Pancreas (tissue), 10 donors: ENCODE measurements at regions not wholly inside any gene's neighbourhood (a gene's known extent, or its start where the extent isn't known, plus 50 kb on each side); places are given as distances from the start of the nearest gene placed in this dataset.

ENCODE experiments used
- ATAC-seq, 4 donors: fragments of 200-7000 bp; cut with Tn5 transposase; one replicate each; pipeline versions ENCODE4 v1.8.0 to v1.9.1; 2020; ENCODE audit warnings: mild to moderate bottlenecking in 4 of 4, moderate library complexity in 4 of 4
- DNase-seq, 6 donors: peaks; one replicate each; pipeline ENCODE4 v3.0.0-alpha.2; 2020
- FAIRE-seq: peaks from 2 replicates; lab custom pipeline; 2012; peaks lifted over from hg19 to GRCh38; lab: Jason Lieb, UNC
- H3K27ac ChIP-seq, 4 donors: fragments of 200-600 bp; sonication (generic); 1 replicate in 3 of 4; 2 replicates in 1 of 4; pipeline versions ENCODE4 v1.5.0 to v1.8.0; 2020
- H3K27me3 ChIP-seq, 4 donors: fragments of 200-600 bp; one replicate each; pipeline ENCODE4 v1.8.0; 2021
- H3K36me3 ChIP-seq, 3 donors: fragments of 200-600 bp; sonication (generic) in 1 of 3; one replicate each; pipeline versions ENCODE4 v1.5.0 to v1.8.0; 2020 to 2021
- H3K4me1 ChIP-seq, 3 donors: fragments of 200-600 bp; one replicate each; pipeline ENCODE4 v1.8.0; 2021
- H3K4me3 ChIP-seq, 4 donors: fragments of 200-600 bp; sonication (generic) in 2 of 4; one replicate each; pipeline versions ENCODE4 v1.5.0 to v1.8.0; 2020 to 2021
- H3K9me3 ChIP-seq, 4 donors: fragments of 200-600 bp; one replicate each; pipeline ENCODE4 v1.8.0; 2021
- CTCF ChIP-seq, 4 donors: fragments of 200-600 bp; sonication (generic) in 3 of 4; IDR thresholded peaks; one replicate each; pipeline versions ENCODE4 v1.5.0 to v1.8.0; 2021; ENCODE audit warnings: antibody characterized with exemption in 4 of 4
- WGBS, 2 donors: extraction: QIAGEN DNeasy Blood & Tissue Kit; methylation state at CpG; one replicate each; pipeline ENCODE4 v1.1.7; 2013; 5-methylcytosine and 5-hydroxymethylcytosine counted together
- intact Hi-C, 3 donors: fragments of 100-400 bp; cut with DNase I; formaldehyde crosslinking; loops; one replicate each; pipeline versions ENCODE4 v1.11.1 to v1.14.2; 2022
- donor health status: healthy with polysubstance abuse.
- donor health status: DM: no; HTN: no; CAD: no; lungs with moderate emphysema.
- donor health status: DM: no; HTN: no; CAD: no.
- donor health status: control.
- donor health status: control.
- donor health status: Bipolar disorder and iron deficiency.
- donor health status: DM: yes; HTN: yes; CAD: no.
- donor health status: DM: no; HTN: no; CAD: no.
- donor health status: DM: no; HTN: no; CAD: no.
- donor health status: DM: yes; HTN: yes; CAD: no.

- DNase-seq (no peak), ATAC-seq (no peak), FAIRE-seq (no peak)
- H3K4me3 ChIP-seq, result no peak overlapping the region
- H3K36me3 ChIP-seq, result no peaks in the 10 kb centered on the region
- 38 to 47% methylated on average over 1 of the region's 1 CpG for WGBS, 2 donors
- intact Hi-C loops, result no loop called here
- H3K27me3 ChIP-seq, result no peaks in the 10 kb centered on the region
- H3K9me3 ChIP-seq, result no peaks in the 10 kb centered on the region
- no peaks in the 10 kb centered on the region for H3K4me1 ChIP-seq
- H3K27ac ChIP-seq, result no peak overlapping the region
- no peak for TF ChIP-seq CTCF (IDR thresholded peaks at IDR 0.05)
These were observed 290.2 kb downstream of the METTL4 start for GRCh38 chr18:2281086-2281485.

GRCh38 chr18:2281523-2282199, 289.6 kb downstream of the METTL4 start:
- no peaks in the 10 kb centered on the region for H3K9me3 ChIP-seq
- H3K4me1 ChIP-seq, result no peaks in the 10 kb centered on the region
- no peak for TF ChIP-seq CTCF (IDR thresholded peaks at IDR 0.05)
- no peak for DNase-seq
- H3K4me3 ChIP-seq, result no peak overlapping the region
- H3K36me3 ChIP-seq, result no peaks in the 10 kb centered on the region
- ATAC-seq, result no peak
- H3K27me3 ChIP-seq, result no peaks in the 10 kb centered on the region
- intact Hi-C loops, result no loop called here
- no peak overlapping the region for H3K27ac ChIP-seq
- no peak for FAIRE-seq
- 62% methylated on average over 11 of the region's 11 CpGs for WGBS, 2 donors

GRCh38 chr18:2293109-2293839, 278.0 kb downstream of the METTL4 start:
- Histone ChIP-seq H3K4me3 (no peak overlapping the region), H3K36me3 (no peaks in the 10 kb centered on the region), H3K27me3 (no peaks in the 10 kb centered on the region), H3K4me1 (no peaks in the 10 kb centered on the region), H3K9me3 (no peaks in the 10 kb centered on the region), H3K27ac (no peak overlapping the region)
- FAIRE-seq (no peak), DNase-seq (no peak), ATAC-seq (no peak)
- WGBS, 2 donors, result 68 to 73% methylated on average over 7 of the region's 7 CpGs
- no peak for TF ChIP-seq CTCF (IDR thresholded peaks at IDR 0.05)
- intact Hi-C loops, result loop anchor here in 1 of 3 donors (10.0 kb wide), 1 partner anchor 58 kb away; no protein-coding TSS in a partner anchor

GRCh38 chr18:2301316-2301715, 270.0 kb downstream of the METTL4 start:
- FAIRE-seq, result no peak
- no peak for ATAC-seq
- H3K4me1 ChIP-seq, result peaks cover 0 to 3% (median 0%) of the 10 kb centered on the region in 3 donors
- TF ChIP-seq CTCF (IDR thresholded peaks at IDR 0.05), result no peak
- no peak overlapping the region for H3K4me3 ChIP-seq
- WGBS, 2 donors, result 63 to 90% methylated on average over 2 of the region's 2 CpGs
- intact Hi-C loops, result no loop called here
- no peaks in the 10 kb centered on the region for H3K27me3 ChIP-seq
- no peaks in the 10 kb centered on the region for H3K36me3 ChIP-seq
- H3K9me3 ChIP-seq, result no peaks in the 10 kb centered on the region
- H3K27ac ChIP-seq, result no peak overlapping the region
- no peak for DNase-seq

- 22 to 39% methylated on average over 1 of the region's 1 CpG for WGBS, 2 donors
- intact Hi-C loops, result no loop called here
- ATAC-seq, result no peak
- FAIRE-seq, result no peak
- Histone ChIP-seq H3K27ac (no peak overlapping the region), H3K4me1 (peaks cover 0 to 3% (median 0%) of the 10 kb centered on the region in 3 donors), H3K4me3 (no peak overlapping the region), H3K9me3 (no peaks in the 10 kb centered on the region), H3K27me3 (no peaks in the 10 kb centered on the region), H3K36me3 (no peaks in the 10 kb centered on the region)
- no peak for DNase-seq
- no peak for TF ChIP-seq CTCF (IDR thresholded peaks at IDR 0.05)
These were observed 269.3 kb downstream of the METTL4 start for GRCh38 chr18:2302012-2302411.
